ENCODE measurements at regions not wholly inside any gene's neighbourhood (a gene's known extent, or its start where the extent isn't known, plus 50 kb on each side); places are given as distances from the start of the nearest gene placed in this dataset.
"Not testable (repeated sequence)": the region's sequence is repeated elsewhere in the genome, so short reads cannot be mapped to it uniquely, and the experiment has no call there.

DNA sequence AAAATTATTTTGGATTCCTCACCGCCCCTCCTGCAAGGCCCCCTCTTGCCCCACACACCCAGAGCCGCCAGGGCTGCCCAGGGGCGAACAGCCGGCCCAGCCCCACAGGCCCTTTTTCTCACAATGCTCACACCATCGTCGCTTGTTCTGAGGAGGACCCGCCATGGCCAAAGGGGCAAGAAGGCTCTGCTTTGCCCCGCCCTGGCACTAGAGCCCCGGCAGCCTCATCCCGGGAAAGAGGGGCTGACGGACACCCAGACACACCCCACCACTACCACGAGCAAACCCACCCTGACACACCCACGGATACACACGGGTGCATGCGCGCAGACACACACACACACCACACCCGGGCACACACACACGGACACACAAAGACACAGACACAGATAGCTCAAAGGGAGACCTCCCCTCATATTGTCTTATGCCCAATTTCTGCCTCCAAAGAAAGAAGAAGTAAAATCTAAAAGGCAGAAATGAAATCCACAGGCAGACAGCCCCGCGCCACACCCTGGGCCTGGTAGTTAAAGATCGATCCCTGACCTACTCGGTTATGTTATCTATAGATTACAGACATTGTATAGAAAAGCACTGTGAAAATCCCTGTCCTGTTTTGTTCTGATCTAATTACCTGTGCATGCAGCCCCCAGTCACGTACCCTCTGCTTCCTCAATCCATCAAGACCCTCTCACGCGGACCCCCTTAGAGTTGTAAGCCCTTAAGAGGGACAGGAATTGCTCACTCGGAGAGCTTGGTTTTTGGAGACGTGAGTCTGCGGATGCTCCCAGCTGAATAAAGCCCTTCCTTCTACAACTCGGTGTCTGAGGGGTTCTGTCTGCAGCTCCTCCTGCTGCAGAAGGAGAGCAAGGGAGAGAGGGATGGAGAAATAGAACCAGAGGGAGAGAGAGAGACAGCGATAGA is 1610.9 kb downstream of the SPATA31A7 start:
- not testable (repeated sequence) for TF ChIP-seq EZH2 (IDR thresholded peaks at IDR 0.05; ENCODE audit: borderline replicate concordance, low read depth, low read length, severe bottlenecking)
- TF ChIP-seq, protein P1, sequence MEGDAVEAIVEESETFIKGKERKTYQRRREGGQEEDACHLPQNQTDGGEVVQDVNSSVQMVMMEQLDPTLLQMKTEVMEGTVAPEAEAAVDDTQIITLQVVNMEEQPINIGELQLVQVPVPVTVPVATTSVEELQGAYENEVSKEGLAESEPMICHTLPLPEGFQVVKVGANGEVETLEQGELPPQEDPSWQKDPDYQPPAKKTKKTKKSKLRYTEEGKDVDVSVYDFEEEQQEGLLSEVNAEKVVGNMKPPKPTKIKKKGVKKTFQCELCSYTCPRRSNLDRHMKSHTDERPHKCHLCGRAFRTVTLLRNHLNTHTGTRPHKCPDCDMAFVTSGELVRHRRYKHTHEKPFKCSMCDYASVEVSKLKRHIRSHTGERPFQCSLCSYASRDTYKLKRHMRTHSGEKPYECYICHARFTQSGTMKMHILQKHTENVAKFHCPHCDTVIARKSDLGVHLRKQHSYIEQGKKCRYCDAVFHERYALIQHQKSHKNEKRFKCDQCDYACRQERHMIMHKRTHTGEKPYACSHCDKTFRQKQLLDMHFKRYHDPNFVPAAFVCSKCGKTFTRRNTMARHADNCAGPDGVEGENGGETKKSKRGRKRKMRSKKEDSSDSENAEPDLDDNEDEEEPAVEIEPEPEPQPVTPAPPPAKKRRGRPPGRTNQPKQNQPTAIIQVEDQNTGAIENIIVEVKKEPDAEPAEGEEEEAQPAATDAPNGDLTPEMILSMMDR (IDR thresholded peaks at IDR 0.05; ENCODE audit: borderline replicate concordance, extremely low read depth, low read length, poor library complexity, severe bottlenecking), result not testable (repeated sequence)

All from DND-41 (cell line).